HG03135 (cell line): ENCODE measurements at regions not wholly inside any gene's neighbourhood (a gene's known extent, or its start where the extent isn't known, plus 50 kb on each side); places are given as distances from the start of the nearest gene placed in this dataset.

ENCODE experiments used
- ATAC-seq: cut with Tn5 transposase; IDR thresholded peaks from one replicate; pipeline ENCODE4 v1.9.1; 2021; ENCODE audit warnings: mild to moderate bottlenecking, moderate library complexity; ENCODE audit not compliant: unreplicated experiment

DNA sequence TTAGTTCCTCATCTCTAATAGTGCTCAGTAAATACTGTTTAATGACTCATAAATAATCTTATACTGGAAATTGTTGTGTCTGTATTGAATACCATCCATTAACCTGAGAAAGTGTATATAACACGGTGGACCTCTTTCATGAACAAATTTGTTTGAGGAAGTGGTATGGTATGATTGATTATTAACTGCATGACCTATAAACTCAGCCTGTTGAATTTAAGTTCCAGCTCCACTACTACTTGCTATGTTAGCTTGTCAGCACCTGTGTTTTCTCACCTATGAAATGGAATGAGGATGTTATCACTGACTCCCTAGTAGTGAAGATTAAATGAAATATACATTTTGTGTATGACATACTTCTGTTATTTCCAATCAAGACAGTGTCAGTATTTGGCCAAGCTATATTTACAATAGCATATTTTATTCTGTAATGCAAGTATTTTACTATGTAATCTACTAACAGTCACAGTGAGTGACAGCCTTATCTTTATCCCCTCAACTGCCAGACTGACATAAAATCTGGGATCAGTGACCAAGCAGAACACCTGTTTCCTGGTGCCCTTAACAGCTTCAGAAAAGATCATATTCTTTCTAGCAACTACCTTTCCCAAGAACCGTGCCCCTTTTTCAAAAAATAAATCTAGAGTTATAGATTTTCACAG, 77.3 kb upstream of the ITGA1 start:
- peak; percentile 78 for ATAC-seq

DNA sequence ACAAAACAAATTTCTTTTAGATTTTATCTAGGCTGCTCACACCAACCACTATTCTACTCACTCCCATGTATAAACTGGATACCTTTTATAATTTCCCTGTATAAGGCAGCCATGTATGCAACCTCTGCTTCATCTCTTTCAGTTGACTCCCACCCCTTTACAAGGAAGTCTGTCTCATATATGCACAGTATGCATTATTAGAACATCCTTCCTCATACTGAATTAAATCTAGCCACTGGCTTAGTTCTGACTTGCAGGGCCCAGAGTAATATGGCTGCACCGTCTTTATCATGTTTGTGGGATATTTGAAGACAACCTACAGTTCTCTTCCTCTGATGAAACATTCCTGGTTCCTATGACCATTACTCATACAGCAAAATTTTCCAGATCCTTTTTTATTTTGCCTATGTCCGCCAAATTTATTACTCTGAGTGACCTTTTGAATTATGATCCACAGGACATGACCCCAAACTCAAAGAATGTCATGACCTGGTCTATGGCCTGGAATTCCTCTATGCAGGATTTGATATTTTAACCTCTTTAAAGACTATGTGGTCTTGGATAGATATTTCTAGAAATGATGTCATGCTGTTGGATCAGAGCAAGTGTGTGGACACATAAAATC, 76.6 kb upstream of the ITGA1 start:
- ATAC-seq = no peak

DNA sequence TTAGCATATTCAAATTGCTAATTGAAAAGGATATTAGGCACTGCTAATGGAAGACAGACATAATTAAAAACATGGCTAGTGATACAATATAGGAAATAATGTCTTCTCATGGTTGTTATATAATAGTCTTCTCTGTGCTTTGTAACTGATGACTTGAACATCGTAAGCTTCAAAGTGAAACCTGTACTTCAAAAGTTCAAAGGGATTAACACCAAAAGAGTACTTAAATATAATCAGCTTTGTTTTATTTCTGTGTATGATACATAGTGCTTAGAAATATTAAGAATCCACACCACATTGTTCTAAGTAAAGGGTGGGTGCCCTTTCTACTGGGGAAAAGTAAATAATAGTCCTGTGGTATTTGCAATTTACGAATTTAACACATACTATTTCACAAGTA, 75.4 kb upstream of the ITGA1 start:
- ATAC-seq = no peak

DNA sequence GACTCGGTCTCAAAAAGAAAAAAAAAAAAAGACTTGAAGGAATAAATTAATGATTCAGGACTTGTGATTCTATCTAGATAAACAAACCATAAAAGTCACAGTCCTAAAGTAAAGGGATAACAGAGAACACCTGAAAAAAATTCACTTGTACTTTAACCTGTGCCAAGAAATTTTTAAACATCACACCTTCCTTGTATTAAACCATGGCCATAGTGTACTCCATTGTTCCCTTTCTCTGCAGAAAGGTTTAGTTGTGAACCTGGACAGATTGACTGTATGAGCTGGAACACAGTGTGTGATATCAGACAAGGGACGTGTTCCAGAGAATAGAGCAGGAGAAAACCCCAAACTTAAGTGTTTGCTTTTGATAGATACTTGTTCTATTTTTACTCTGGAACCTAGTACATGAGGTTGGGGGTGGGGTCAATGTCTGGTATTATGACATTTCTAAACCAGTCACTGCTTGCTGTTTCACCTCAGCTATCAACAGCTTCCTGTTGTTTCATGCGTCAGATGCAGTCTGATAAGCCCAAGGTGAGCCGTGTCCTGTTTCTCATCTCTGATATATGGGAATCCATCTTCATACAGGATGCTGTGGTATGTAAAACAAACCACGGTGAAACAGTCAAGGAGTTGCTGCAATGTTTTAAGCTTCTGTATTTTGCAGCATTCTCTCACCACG, 62.5 kb upstream of the ITGA1 start:
- ATAC-seq = peak; percentile 75

DNA sequence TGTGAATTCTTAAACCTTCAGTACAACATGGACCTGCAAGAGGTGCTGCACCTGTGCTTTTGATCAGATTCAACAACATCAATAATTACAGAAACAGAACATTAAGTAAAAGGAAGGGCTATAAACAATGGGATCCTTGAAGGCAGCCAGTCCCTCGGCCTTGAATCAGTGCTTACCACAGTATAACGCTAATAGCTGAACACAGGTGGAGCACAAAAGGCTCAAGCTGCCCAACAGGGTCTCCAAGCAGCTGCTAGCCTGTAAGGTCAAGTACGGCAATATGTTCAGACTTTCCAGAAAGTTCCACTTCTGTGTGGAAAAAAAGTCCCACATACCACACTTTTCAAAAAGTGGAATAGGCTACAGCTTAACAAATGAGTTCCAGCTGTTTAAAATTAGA, 61.9 kb upstream of the ITGA1 start:
- ATAC-seq = peak; percentile 6

DNA sequence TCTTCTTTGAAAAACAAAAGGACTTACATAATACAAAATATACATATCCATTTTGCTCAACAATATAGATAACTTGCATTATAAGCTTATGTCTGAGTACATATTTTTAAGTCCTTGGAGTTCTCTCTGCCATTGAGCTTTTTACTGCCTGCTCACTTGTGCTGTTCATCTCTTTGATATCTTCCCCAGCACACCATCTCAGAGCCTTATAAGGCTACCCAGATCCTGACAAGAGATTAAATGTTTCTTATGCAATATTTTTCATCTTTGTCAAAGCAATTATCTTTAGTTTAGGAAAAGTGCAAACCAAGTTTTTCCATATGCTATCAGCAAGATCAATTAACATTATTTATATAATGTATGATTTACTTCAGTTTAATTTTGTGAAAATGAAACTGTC, 60.7 kb upstream of the ITGA1 start:
- no peak for ATAC-seq

DNA sequence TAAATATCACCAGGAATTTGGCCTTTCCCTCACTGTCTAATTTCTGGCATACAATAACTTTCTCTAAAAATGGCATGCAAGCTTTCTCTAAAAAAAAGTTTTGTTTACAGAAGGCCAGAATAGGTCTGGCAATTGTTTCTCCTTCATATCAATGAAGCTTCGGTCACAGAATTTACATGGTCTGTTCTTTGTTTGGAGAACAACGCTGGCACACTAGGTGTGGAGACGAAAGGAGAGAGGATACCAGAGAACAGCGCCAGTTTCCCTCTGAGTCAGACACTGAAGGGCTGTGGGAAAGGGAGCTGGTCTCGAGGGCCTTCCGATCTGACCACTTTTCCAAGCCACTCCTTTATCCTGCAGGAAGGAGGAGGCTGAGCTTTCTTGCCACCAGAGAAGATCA, 60.1 kb upstream of the ITGA1 start:
- no peak for ATAC-seq

DNA sequence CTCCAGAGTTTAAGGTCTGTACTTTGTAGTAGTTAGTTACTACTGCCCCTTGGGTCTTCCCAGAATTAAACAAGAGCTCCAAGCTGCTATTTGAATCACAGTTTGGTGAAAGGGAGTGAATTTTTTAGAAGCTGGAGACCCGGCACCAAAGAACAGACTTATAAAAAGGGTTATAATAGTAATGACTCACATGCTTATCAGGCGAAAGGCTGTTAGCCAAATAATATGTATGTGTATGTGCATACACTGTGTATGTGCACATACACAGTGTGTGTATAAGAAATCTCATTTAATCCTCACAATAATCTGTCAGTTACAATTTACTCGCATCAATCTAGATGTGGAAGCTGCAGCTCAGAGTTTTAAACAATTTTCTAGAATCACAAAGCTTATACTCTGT, 59.5 kb upstream of the ITGA1 start:
- no peak for ATAC-seq

DNA sequence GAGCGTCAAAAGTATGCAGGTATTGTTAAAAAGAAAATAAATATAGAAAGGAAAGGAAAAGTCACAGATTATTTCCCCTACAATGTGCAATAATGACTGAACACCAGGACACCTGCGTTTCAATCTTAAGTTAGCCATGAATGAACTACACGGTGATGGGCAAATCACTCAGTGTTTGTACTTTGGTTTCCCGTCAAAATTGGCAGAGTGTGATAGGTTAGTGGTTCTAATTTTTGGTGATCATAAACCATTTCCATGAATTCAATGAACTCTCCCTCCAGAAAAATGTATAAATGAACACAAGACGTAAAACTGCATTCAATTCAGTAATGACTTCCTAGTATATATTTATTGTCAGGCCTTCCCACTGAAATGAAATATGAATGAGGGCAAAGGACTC, 59.0 kb upstream of the ITGA1 start:
- no peak for ATAC-seq

DNA sequence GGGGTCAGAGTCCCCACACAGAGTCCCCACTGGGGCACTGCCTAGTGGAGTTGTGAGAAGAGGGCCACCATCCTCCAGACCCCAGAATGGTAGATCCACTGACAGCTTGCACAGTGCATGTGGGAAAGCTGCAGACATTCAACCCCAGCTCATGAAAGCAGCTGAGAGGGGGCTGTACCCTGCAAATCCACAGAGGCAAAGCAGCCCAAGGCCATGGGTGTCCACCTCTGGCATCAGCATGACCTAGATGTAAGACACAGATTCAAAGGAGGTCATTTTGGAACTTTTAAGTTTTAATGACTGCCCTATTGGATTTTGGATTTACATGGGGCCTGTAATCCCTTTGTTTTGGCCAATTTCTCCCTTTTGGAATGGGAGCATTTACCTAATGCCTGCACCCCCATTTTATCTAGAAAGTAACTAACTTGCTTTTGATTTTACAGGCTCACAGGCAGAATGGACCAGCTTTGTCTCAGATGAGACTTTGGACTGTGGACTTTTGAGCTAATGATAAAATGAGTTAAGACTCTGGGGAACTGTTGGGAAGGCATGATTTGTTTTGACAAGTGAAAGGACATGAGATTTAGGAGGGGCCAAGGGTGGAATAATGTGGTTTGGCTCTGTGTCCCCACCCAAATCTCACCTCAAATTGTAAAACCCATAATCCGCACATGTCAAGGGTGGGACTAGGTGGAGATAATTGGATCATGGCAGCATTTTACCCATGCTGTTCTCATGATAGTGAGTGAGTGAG, 56.3 kb upstream of the ITGA1 start:
- no peak for ATAC-seq

DNA sequence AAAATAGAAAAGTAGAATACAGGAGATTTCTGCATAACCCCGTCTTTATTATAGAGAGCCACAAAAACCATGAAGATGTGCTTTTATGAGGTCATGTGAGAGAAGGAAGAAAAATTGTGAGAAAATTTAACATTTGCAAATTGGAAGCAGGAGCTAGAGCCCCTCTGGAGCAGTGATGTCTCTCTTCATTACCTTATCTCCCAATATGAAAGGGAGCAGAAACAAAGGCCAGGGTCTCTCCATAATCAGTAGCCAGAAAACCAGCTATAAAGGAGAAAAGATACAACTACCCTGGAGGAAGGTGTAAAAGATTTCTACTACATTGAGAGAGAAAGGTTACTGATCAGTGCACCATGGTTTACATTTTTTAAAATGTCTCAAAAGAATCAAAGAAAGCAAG, 53.2 kb upstream of the ITGA1 start:
- no peak for ATAC-seq

DNA sequence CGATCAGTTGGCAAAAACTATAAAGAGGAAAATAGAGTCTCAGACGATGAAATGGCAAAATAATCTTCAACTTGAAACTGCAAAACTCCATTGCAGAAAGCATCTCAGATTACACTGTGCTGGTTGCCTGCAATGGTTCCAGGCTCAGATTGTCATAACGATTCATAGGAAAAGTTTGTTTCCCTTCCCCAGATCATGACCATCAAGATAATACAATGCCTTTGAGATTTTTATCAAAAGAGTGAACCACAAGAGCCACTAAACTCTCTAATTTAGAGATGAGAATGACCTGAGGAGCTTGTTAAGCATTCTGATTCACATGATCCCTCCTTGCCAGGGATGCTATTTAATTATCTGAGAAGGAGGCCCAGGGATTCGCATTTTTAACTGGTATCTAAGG, 52.6 kb upstream of the ITGA1 start:
- ATAC-seq = no peak
